Esophagus squamous epithelium (tissue), 5 donors: ENCODE measurements at regions not wholly inside any gene's neighbourhood (a gene's known extent, or its start where the extent isn't known, plus 50 kb on each side); places are given as distances from the start of the nearest gene placed in this dataset.
"Not testable (repeated sequence)": the region's sequence is repeated elsewhere in the genome, so short reads cannot be mapped to it uniquely, and the experiment has no call there.

Experiments used
- DNase-seq: peaks from one replicate; lab custom pipeline; 2025; lab: John Stamatoyannopoulos, UW
- H3K27ac ChIP-seq, 4 donors: fragments of 200-600 bp; sonication (generic); one replicate each; pipeline ENCODE4 v1.5.1; 2016 to 2019; ENCODE audit warnings: mild to moderate bottlenecking in 1 of 4
- H3K27me3 ChIP-seq, 4 donors: fragments of 200-600 bp; sonication (generic); 1 replicate in 3 of 4; 2 replicates in 1 of 4; pipeline versions ENCODE4 v1.5.1 to v1.6.0; 2017 to 2021; ENCODE audit warnings: antibody characterized with exemption in 1 of 4
- H3K36me3 ChIP-seq, 3 donors: fragments of 200-600 bp; sonication (generic); one replicate each; pipeline ENCODE4 v1.5.1; 2016 to 2019
- H3K4me1 ChIP-seq, 3 donors: fragments of 200-600 bp; sonication (generic); one replicate each; pipeline ENCODE4 v1.5.1; 2017 to 2019
- H3K4me3 ChIP-seq, 4 donors: fragments of 200-600 bp; sonication (generic); 1 replicate in 3 of 4; 2 replicates in 1 of 4; pipeline ENCODE4 v1.5.1; 2016 to 2019; ENCODE audit warnings: mild to moderate bottlenecking in 2 of 4, moderate library complexity in 1 of 4
- H3K9me3 ChIP-seq, 3 donors: fragments of 200-600 bp; sonication (generic); one replicate each; pipeline ENCODE4 v1.5.1; 2016 to 2019
- POLR2A ChIP-seq, 4 donors: fragments of 450-650 bp; IDR thresholded peaks; one replicate each; pipeline ENCODE4 v1.6.1; 2017; ENCODE audit warnings: antibody characterized with exemption in 4 of 4, mild to moderate bottlenecking in 4 of 4, moderate library complexity in 3 of 4
- WGBS, 2 donors: methylation state at CpG; one replicate each; pipeline ENCODE4 v1.1.5; 2018; 5-methylcytosine and 5-hydroxymethylcytosine counted together
- intact Hi-C: fragments of 100-400 bp; cut with DNase I; formaldehyde crosslinking; loops from one replicate; pipeline ENCODE4 v1.15.0; 2022
- TF ChIP-seq, protein P1 (sequence below), 6 experiments: fragments of 450-650 bp in 4 of 6; fragments of 200-600 bp in 2 of 6; sonication (generic) in 2 of 6; IDR thresholded peaks; one replicate each; pipeline ENCODE4 v1.5.1; 2016 to 2019; ENCODE audit warnings: antibody characterized with exemption in 6 of 6, mild to moderate bottlenecking in 4 of 6, moderate library complexity in 4 of 6
- donor health status: DM: yes; HTN: yes; CAD: no.

DNA sequence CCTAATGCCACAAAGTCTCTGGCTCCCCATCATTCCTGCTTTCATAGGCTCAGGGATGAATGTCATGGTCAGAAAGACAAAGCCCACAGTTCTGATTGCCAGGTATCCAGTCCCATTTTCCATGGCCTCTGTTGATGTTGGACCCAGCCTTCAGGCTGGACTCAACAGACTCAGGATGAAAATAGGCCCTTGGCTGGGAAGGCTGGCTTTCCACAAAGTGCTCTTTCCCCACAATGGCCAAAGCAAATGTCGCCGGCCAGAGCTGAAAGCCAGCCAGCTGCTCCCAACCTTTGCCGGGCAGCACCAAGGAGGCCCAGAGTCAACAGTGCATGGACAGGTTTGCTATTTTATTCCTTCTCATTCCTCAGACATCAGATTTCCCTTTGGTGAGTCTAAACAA, 430.1 kb upstream of the FGF16 start:
- intact Hi-C loops: no loop called here

DNA sequence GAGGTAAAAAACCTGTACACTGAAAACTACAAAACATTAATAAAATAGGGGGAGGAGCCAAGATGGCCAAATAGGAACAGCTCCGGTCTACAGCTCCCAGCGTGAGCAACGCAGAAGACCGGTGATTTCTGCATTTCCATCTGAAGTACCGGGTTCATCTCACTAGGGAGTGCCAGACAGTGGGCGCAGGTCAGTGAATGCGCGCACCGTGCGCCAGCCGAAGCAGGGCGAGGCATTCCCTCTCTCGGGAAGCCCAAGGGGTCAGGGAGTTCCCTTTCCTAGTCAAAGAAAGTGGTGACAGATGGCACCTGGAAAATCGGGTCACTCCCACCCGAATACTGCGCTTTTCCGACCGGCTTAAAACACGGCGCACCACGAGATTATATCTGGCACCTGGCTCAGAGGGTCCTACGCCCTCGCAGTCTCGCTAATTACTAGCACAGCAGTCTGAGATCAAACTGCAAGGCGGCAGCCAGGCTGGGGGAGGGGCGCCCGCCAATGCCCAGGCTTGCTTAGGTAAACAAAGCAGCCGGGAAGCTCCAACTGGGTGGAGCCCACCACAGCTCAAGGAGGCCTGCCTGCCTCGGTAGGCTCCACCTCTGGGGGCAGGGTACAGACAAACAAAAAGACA, 400.9 kb upstream of the FGF16 start:
- intact Hi-C loops, H3K27ac ChIP-seq, DNase-seq, H3K4me1 ChIP-seq, H3K27me3 ChIP-seq, H3K9me3 ChIP-seq, H3K36me3 ChIP-seq: not testable (repeated sequence)
- peak overlapping the region in 3 of 4 donors; percentile 18 to 60 (median 35) for H3K4me3 ChIP-seq
- 0 to 43% methylated on average over 2 to 17 of the region's 29 CpGs for WGBS, 2 donors

More for the DNA sequence above, 430.1 kb upstream of the FGF16 start:
- H3K9me3 ChIP-seq: no peaks in the 10 kb centered on the region
- H3K27me3 ChIP-seq: no peaks in the 10 kb centered on the region
- no peak overlapping the region for H3K4me3 ChIP-seq
- H3K27ac ChIP-seq: no peak overlapping the region
- no peak for DNase-seq
- H3K36me3 ChIP-seq: no peaks in the 10 kb centered on the region
- H3K4me1 ChIP-seq: no peaks in the 10 kb centered on the region
- TF ChIP-seq POLR2A (IDR thresholded peaks at IDR 0.05): no peak
- TF ChIP-seq, protein P1, sequence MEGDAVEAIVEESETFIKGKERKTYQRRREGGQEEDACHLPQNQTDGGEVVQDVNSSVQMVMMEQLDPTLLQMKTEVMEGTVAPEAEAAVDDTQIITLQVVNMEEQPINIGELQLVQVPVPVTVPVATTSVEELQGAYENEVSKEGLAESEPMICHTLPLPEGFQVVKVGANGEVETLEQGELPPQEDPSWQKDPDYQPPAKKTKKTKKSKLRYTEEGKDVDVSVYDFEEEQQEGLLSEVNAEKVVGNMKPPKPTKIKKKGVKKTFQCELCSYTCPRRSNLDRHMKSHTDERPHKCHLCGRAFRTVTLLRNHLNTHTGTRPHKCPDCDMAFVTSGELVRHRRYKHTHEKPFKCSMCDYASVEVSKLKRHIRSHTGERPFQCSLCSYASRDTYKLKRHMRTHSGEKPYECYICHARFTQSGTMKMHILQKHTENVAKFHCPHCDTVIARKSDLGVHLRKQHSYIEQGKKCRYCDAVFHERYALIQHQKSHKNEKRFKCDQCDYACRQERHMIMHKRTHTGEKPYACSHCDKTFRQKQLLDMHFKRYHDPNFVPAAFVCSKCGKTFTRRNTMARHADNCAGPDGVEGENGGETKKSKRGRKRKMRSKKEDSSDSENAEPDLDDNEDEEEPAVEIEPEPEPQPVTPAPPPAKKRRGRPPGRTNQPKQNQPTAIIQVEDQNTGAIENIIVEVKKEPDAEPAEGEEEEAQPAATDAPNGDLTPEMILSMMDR (IDR thresholded peaks at IDR 0.05): no peak
- 71% methylated on average over 3 of the region's 3 CpGs; no CpG with 5 or more reads in 1 of the 2 donors for WGBS, 2 donors

GRCh38 chrX:77060572-77060971, 386.6 kb upstream of the FGF16 start:
- Histone ChIP-seq H3K9me3 (no peaks in the 10 kb centered on the region), H3K36me3 (no peaks in the 10 kb centered on the region), H3K27me3 (no peaks in the 10 kb centered on the region), H3K4me1 (no peaks in the 10 kb centered on the region), H3K27ac (no peak overlapping the region), H3K4me3 (no peak overlapping the region)
- intact Hi-C loops: no loop called here
- TF ChIP-seq, protein P1 (IDR thresholded peaks at IDR 0.05): no peak
- TF ChIP-seq POLR2A (IDR thresholded peaks at IDR 0.05): no peak
- WGBS, 2 donors: 81% methylated on average over 2 of the region's 2 CpGs; no CpG with 5 or more reads in 1 of the 2 donors
- no peak for DNase-seq

GRCh38 chrX:77061022-77061421, 386.2 kb upstream of the FGF16 start:
- H3K27me3 ChIP-seq: no peaks in the 10 kb centered on the region
- H3K4me3 ChIP-seq: no peak overlapping the region
- no peak for DNase-seq
- H3K4me1 ChIP-seq: no peaks in the 10 kb centered on the region
- H3K36me3 ChIP-seq: no peaks in the 10 kb centered on the region
- no peaks in the 10 kb centered on the region for H3K9me3 ChIP-seq
- no peak for TF ChIP-seq POLR2A (IDR thresholded peaks at IDR 0.05)
- TF ChIP-seq, protein P1 (IDR thresholded peaks at IDR 0.05): no peak
- no peak overlapping the region for H3K27ac ChIP-seq
- intact Hi-C loops: no loop called here

DNA sequence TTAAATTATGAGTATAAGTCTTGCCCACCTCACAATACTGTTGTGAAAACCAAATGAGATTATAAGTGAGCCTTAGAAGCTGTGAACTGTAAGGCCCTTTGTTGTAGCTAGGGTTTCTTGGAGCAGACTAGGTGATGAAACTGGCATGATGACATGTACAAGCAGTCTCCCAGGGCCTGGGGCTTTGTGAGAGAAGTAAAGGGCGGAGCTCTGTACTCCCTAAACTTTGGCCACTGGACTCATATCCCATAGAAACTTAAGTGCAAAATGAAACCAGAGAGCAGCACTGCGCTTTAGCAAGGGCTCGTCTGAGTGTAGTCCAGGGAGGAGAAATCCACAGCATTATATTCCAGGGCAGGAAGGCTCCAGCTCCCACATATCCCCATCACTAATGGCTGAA, 385.6 kb upstream of the FGF16 start:
- no peak for DNase-seq
- Histone ChIP-seq H3K27ac (no peak overlapping the region), H3K4me3 (no peak overlapping the region), H3K9me3 (no peaks in the 10 kb centered on the region), H3K36me3 (no peaks in the 10 kb centered on the region), H3K4me1 (no peaks in the 10 kb centered on the region), H3K27me3 (no peaks in the 10 kb centered on the region)
- TF ChIP-seq, protein P1 (IDR thresholded peaks at IDR 0.05): no peak
- TF ChIP-seq POLR2A (IDR thresholded peaks at IDR 0.05): no peak
- intact Hi-C loops: no loop called here
- 58 to 82% methylated on average over 2 of the region's 3 CpGs for WGBS, 2 donors

- Histone ChIP-seq H3K27me3 (no peaks in the 10 kb centered on the region), H3K36me3 (no peaks in the 10 kb centered on the region), H3K27ac (no peak overlapping the region), H3K4me1 (no peaks in the 10 kb centered on the region), H3K4me3 (no peak overlapping the region), H3K9me3 (no peaks in the 10 kb centered on the region)
- DNase-seq: no peak
- 84% methylated on average over 5 of the region's 11 CpGs; no CpG with 5 or more reads in 1 of the 2 donors for WGBS, 2 donors
- TF ChIP-seq POLR2A (IDR thresholded peaks at IDR 0.05): no peak
- TF ChIP-seq, protein P1 (IDR thresholded peaks at IDR 0.05): no peak
- intact Hi-C loops: no loop called here
Measured at GRCh38 chrX:77065896-77066295, 381.3 kb upstream of the FGF16 start.
